DND-41 (cell line): ENCODE measurements at regions not wholly inside any gene's neighbourhood (a gene's known extent, or its start where the extent isn't known, plus 50 kb on each side); places are given as distances from the start of the nearest gene placed in this dataset.

Experiments
- ATAC-seq: fragments of 200-7000 bp; cut with Tn5 transposase; 3 replicates; pipeline ENCODE4 v1.9.1; 2021; ENCODE audit warnings: low read depth; ENCODE audit not compliant: insufficient read depth
- DNase-seq: peaks from one replicate; pipeline ENCODE4 v3.0.0-alpha.2; 2020
- H2AFZ ChIP-seq: 2 replicates; pipeline ENCODE4 v1.6.0; 2012; ENCODE audit warnings: low read depth, low read length
- H3K27ac ChIP-seq: 2 replicates; pipeline ENCODE4 v1.5.1; 2012; ENCODE audit warnings: low read length, inconsistent platforms
- H3K27me3 ChIP-seq: fragments of 200-600 bp; sonication (generic); 2 replicates; pipeline ENCODE4 v1.6.0; 2012; ENCODE audit warnings: low read length, mild to moderate bottlenecking, inconsistent platforms; ENCODE audit not compliant: insufficient read depth, poor library complexity
- H3K36me3 ChIP-seq: 2 replicates; pipeline ENCODE4 v1.5.1; 2012; ENCODE audit warnings: low read length, inconsistent platforms; ENCODE audit not compliant: insufficient read depth
- H3K4me1 ChIP-seq: 2 replicates; pipeline ENCODE4 v1.5.1; 2012; ENCODE audit warnings: mild to moderate bottlenecking, low read length; ENCODE audit not compliant: insufficient read depth
- H3K4me2 ChIP-seq: 2 replicates; pipeline ENCODE4 v1.6.0; 2012; ENCODE audit warnings: mild to moderate bottlenecking, moderate library complexity, low read length, inconsistent platforms; ENCODE audit not compliant: insufficient read depth
- H3K4me3 ChIP-seq, 2 experiments: fragments of 200-600 bp in 1 of 2; shearing (Covaris generic) in 1 of 2; 2 replicates each; pipeline ENCODE4 v1.5.1; 2012 to 2016; ENCODE audit warnings: inconsistent platforms in 2 of 2, low read length in 2 of 2, mild to moderate bottlenecking in 2 of 2, low read depth in 1 of 2, moderate library complexity in 1 of 2
- H3K79me2 ChIP-seq: 2 replicates; pipeline ENCODE4 v1.6.0; 2012; ENCODE audit warnings: low read length, inconsistent platforms; ENCODE audit not compliant: insufficient read depth
- H3K9ac ChIP-seq: 2 replicates; pipeline ENCODE4 v1.6.0; 2012; ENCODE audit warnings: low read depth, mild to moderate bottlenecking, inconsistent platforms, low read length, moderate library complexity
- H3K9me3 ChIP-seq: 2 replicates; pipeline ENCODE4 v1.5.1; 2012; ENCODE audit warnings: low read length, moderate library complexity, mild to moderate bottlenecking, inconsistent platforms; ENCODE audit not compliant: insufficient read depth, severe bottlenecking
- H4K20me1 ChIP-seq: 2 replicates; pipeline ENCODE4 v1.6.0; 2012; ENCODE audit warnings: low read length; ENCODE audit not compliant: insufficient read depth
- EZH2 ChIP-seq: IDR thresholded peaks from 3 replicates; pipeline ENCODE4 v1.6.1; 2012; ENCODE audit warnings: borderline replicate concordance, low read depth, mild to moderate bottlenecking, moderate library complexity, low read length, inconsistent platforms; ENCODE audit not compliant: severe bottlenecking
- TF ChIP-seq, protein P1 (sequence below): IDR thresholded peaks from 2 replicates; pipeline ENCODE4 v1.5.1; 2012; ENCODE audit warnings: borderline replicate concordance, low read length, moderate library complexity, mild to moderate bottlenecking; ENCODE audit not compliant: poor library complexity, severe bottlenecking; ENCODE audit errors: extremely low read depth

DNA sequence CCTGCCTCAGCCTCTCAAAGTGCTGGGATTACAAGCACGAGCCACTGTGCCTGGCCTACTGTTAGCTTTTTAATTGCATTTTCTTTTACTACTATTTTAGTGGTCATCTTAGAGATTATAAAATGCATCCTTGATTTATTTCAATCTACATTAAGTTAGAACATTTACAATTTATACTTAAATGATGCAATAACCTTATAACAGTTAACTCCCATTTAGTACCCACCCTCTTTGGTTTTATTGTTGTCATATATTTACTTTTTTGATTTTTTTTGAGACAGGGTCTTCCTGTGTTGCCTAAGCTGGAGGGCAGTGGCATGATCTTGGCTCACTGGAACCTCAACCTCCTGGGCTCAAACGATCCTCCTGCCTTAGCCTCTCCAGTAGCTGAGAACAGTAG is 77.3 kb downstream of the PPCDC start:
- no peak for TF ChIP-seq EZH2
- TF ChIP-seq, protein P1, sequence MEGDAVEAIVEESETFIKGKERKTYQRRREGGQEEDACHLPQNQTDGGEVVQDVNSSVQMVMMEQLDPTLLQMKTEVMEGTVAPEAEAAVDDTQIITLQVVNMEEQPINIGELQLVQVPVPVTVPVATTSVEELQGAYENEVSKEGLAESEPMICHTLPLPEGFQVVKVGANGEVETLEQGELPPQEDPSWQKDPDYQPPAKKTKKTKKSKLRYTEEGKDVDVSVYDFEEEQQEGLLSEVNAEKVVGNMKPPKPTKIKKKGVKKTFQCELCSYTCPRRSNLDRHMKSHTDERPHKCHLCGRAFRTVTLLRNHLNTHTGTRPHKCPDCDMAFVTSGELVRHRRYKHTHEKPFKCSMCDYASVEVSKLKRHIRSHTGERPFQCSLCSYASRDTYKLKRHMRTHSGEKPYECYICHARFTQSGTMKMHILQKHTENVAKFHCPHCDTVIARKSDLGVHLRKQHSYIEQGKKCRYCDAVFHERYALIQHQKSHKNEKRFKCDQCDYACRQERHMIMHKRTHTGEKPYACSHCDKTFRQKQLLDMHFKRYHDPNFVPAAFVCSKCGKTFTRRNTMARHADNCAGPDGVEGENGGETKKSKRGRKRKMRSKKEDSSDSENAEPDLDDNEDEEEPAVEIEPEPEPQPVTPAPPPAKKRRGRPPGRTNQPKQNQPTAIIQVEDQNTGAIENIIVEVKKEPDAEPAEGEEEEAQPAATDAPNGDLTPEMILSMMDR, result no peak
- DNase-seq (no peak), ATAC-seq (no peak)
- Histone ChIP-seq H3K4me2 (no peak overlapping the region), H2AFZ (no peak overlapping the region), H4K20me1 (no peaks in the 10 kb centered on the region; the same call in 1 of the 2 replicates), H3K9me3 (no peaks in the 10 kb centered on the region), H3K27me3 (no peaks in the 10 kb centered on the region), H3K79me2 (no peaks in the 10 kb centered on the region), H3K4me3 (no peak overlapping the region), H3K27ac (no peak overlapping the region), H3K9ac (no peak overlapping the region), H3K4me1 (no peaks in the 10 kb centered on the region), H3K36me3 (no peaks in the 10 kb centered on the region)

DNA sequence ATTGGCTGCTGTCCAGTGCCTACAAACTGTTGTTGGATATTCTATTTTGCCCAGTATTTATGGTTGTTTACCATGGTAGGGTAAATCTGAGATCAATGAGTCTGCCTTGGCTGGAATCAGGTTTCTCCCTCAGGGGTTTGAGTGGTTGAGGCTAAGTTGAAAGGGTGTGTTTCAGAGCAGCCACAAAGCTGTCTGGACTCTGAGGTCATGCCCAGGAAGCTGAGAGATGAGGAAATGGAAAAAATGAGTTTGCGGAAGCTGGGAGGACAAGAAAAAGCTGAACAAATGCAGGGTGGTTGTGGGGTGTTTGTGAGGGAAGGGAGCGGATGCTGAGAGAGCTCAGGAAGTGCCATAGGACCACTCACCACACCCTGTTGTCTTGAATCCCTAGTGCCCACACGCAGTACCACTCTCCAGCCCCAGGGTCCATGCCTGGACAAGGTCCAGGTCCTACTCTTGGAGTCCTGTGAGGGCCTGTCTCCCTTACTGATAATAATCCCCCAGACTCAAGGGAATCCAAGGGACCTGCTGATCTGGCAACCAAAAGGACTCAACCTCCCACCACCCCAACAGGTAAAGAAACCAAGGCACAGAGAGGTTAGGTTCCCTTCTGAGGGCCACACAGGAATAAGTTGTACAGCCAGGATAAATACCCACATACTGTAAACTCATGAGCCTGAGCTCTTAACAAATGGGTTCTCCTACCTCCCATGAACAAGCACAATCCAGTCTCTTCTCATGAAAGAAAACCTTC is 81.6 kb downstream of the PPCDC start:
- Histone ChIP-seq H3K27ac (0 out of 2 replicates have a peak overlapping the region, but pooled peaks have one; percentile 26), H2AFZ (no peak overlapping the region), H3K9ac (no peak overlapping the region), H3K27me3 (no peaks in the 10 kb centered on the region), H3K4me1 (peaks cover 24% of the 10 kb centered on the region), H3K79me2 (no peaks in the 10 kb centered on the region), H3K4me3 (no peak overlapping the region), H3K36me3 (no peaks in the 10 kb centered on the region), H3K9me3 (no peaks in the 10 kb centered on the region), H3K4me2 (no peak overlapping the region), H4K20me1 (0 out of 2 replicates have a peak, but pooled peaks cover 3% of the 10 kb centered on the region)
- no peak for DNase-seq
- TF ChIP-seq EZH2, result no peak
- TF ChIP-seq, protein P1, result no peak
- no peak for ATAC-seq

DNA sequence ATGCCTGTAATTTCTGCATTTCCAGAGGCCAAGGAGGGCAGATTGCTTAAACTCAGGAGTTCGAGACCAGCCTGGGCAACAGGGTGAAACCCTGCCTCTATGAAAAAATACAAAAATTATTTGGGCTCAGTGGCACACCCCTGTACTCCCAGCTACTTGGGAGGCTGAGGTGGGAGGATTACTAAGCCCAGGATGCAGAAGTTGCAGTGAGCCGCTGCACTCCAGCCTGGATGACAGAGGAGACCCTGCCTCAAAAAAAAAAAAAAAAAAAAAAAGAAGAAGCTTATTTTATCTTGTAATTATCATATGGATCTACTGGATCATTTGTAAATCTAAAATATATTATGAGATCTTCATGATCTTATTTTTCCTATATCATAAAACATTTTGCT is 84.1 kb downstream of the PPCDC start:
- Histone ChIP-seq H3K27ac (no peak overlapping the region), H3K4me1 (peaks cover 37% of the 10 kb centered on the region), H3K4me2 (no peak overlapping the region)

More for the DNA sequence above, 84.1 kb downstream of the PPCDC start:
- no peaks in the 10 kb centered on the region for H3K27me3 ChIP-seq
- 0 out of 2 replicates have a peak, but pooled peaks cover 3% of the 10 kb centered on the region for H4K20me1 ChIP-seq
- no peaks in the 10 kb centered on the region for H3K9me3 ChIP-seq
- H3K79me2 ChIP-seq, result no peaks in the 10 kb centered on the region
- H2AFZ ChIP-seq, result no peak overlapping the region
- H3K9ac ChIP-seq, result no peak overlapping the region
- ATAC-seq, result no peak
- TF ChIP-seq, protein P1, result no peak
- no peak for TF ChIP-seq EZH2
- no peak overlapping the region for H3K4me3 ChIP-seq
- H3K36me3 ChIP-seq, result no peaks in the 10 kb centered on the region
- no peak for DNase-seq
